T-cell (primary cell): ENCODE measurements at regions not wholly inside any gene's neighbourhood (a gene's known extent, or its start where the extent isn't known, plus 50 kb on each side); places are given as distances from the start of the nearest gene placed in this dataset.
"Not testable (repeated sequence)": the region's sequence is repeated elsewhere in the genome, so short reads cannot be mapped to it uniquely, and the experiment has no call there.

ENCODE experiments used
- ATAC-seq, 4 experiments: fragments of 200-7000 bp in 3 of 4; fragments of 150-1000 bp in 1 of 4; cut with Tn5 transposase; replicated peaks in 1 of 4; 1 replicate in 3 of 4; 2 replicates in 1 of 4; pipeline ENCODE4 v1.10.0; 2021; ENCODE audit warnings: moderate library complexity in 3 of 4, mild to moderate bottlenecking in 2 of 4, moderate number of reproducible peaks in 1 of 4
- CTCF ChIA-PET, 2 donors: fragments of 300-600 bp; sonication (Branson Sonifier 250); formaldehyde crosslinking; loops; one replicate each; lab custom pipeline; 2022; ENCODE audit warnings: antibody characterized with exemption in 2 of 2; lab: Charles Lee
- POLR2A ChIA-PET, 2 donors: fragments of 300-600 bp; sonication (Branson Sonifier 250); formaldehyde crosslinking; loops; one replicate each; lab custom pipeline; 2022; ENCODE audit warnings: antibody characterized with exemption in 2 of 2; lab: Charles Lee
- DNase-seq, 35 experiments: peaks; one replicate each; pipeline versions ENCODE4 v3.0.0 to v3.0.0-alpha.2; 2013 to 2023
- H3K27ac ChIP-seq: one replicate; pipeline ENCODE4 v1.5.1; 2013; ENCODE audit warnings: low read length
- H3K27me3 ChIP-seq, 2 experiments: replicated peaks in 1 of 2; 1 replicate in 1 of 2; 2 replicates in 1 of 2; pipeline versions ENCODE4 v1.6.1 to v1.7.0; 2013; ENCODE audit warnings: low read length in 1 of 2, mixed read lengths in 1 of 2; ENCODE audit not compliant: control insufficient read depth in 2 of 2, insufficient read depth in 2 of 2; ENCODE audit errors: extremely low read depth in 1 of 2
- H3K36me3 ChIP-seq, 2 donors: 1 replicate in 1 of 2; 2 replicates in 1 of 2; pipeline versions ENCODE4 v1.6.1 to v1.7.0; 2013; ENCODE audit warnings: low read length in 1 of 2; ENCODE audit not compliant: control insufficient read depth in 2 of 2, insufficient read depth in 1 of 2; ENCODE audit errors: extremely low read depth in 1 of 2
- H3K4me1 ChIP-seq, 2 experiments: 1 replicate in 1 of 2; 2 replicates in 1 of 2; pipeline versions ENCODE4 v1.6.1 to v1.7.0; 2013; ENCODE audit warnings: low read length in 2 of 2, mixed read lengths in 1 of 2; ENCODE audit not compliant: insufficient read depth in 2 of 2, control insufficient read depth in 1 of 2; ENCODE audit errors: extremely low read depth in 1 of 2
- H3K4me3 ChIP-seq, 2 donors: 1 replicate in 1 of 2; 2 replicates in 1 of 2; pipeline versions ENCODE4 v1.5.1 to v1.7.0; 2013; ENCODE audit warnings: mild to moderate bottlenecking in 2 of 2, low read length in 1 of 2, moderate library complexity in 1 of 2; ENCODE audit not compliant: control insufficient read depth in 1 of 2; ENCODE audit errors: extremely low read depth in 1 of 2
- H3K9me3 ChIP-seq: 2 replicates; pipeline ENCODE4 v1.7.0; 2013
- H3K27ac Mint-ChIP-seq, 2 donors: one replicate each; pipeline ENCODE4 v1.8.0; 2020 to 2021; ENCODE audit warnings: mild to moderate bottlenecking in 2 of 2, mixed read lengths in 2 of 2
- H3K27me3 Mint-ChIP-seq, 2 donors: one replicate each; pipeline ENCODE4 v1.8.0; 2021 to 2022; ENCODE audit warnings: mixed read lengths in 2 of 2
- H3K36me3 Mint-ChIP-seq: one replicate; pipeline ENCODE4 v1.8.0; 2021; ENCODE audit warnings: mixed read lengths
- H3K4me1 Mint-ChIP-seq, 3 donors: one replicate each; pipeline ENCODE4 v1.8.0; 2020 to 2022; ENCODE audit warnings: mixed read lengths in 3 of 3, mild to moderate bottlenecking in 1 of 3
- H3K4me3 Mint-ChIP-seq, 3 donors: one replicate each; pipeline ENCODE4 v1.8.0; 2020 to 2022; ENCODE audit warnings: mild to moderate bottlenecking in 3 of 3, mixed read lengths in 3 of 3, moderate library complexity in 3 of 3
- H3K9me3 Mint-ChIP-seq, 3 donors: one replicate each; pipeline ENCODE4 v1.8.0; 2020 to 2022; ENCODE audit warnings: mixed read lengths in 3 of 3
- WGBS: methylation state at CpG from one replicate; pipeline ENCODE4 v1.1.5; 2013; ENCODE audit warnings: missing lambda C conversion rate; ENCODE audit not compliant: insufficient coverage; 5-methylcytosine and 5-hydroxymethylcytosine counted together

GRCh38 chr1:110267260-110267659 lies 57.1 kb downstream of the KCNC4 start:
- Histone ChIP-seq H3K9me3 (no peaks in the 10 kb centered on the region), H3K27ac (no peak overlapping the region), H3K36me3 (no peaks in the 10 kb centered on the region), H3K4me1 (no peaks in the 10 kb centered on the region), H3K4me3 (no peak overlapping the region), H3K27me3 (peaks cover 0 to 6% of the 10 kb centered on the region in 2 experiments)
- Mint-ChIP-seq H3K27me3 (peaks cover 0 to 6% of the 10 kb centered on the region in 2 donors), H3K27ac (no peak overlapping the region), H3K36me3 (no peaks in the 10 kb centered on the region), H3K4me3 (no peak overlapping the region), H3K9me3 (no peaks in the 10 kb centered on the region), H3K4me1 (peaks cover 0 to 7% (median 0%) of the 10 kb centered on the region in 3 donors)
- ChIA-PET POLR2A (no interaction called here), CTCF (no interaction called here)
- ATAC-seq (no peak), DNase-seq (no peak)
- WGBS, result 83% methylated on average over 6 of the region's 7 CpGs

GRCh38 chr1:110272045-110272444 lies 61.9 kb downstream of the KCNC4 start:
- no peak overlapping the region for H3K27ac ChIP-seq
- Mint-ChIP-seq H3K9me3 (no peaks in the 10 kb centered on the region), H3K27ac (no peak overlapping the region), H3K4me1 (no peaks in the 10 kb centered on the region), H3K4me3 (no peak overlapping the region), H3K27me3 (peaks cover 5 to 8% of the 10 kb centered on the region in 2 donors), H3K36me3 (no peaks in the 10 kb centered on the region)
- no peak for ATAC-seq
- H3K36me3 ChIP-seq, result no peaks in the 10 kb centered on the region
- ChIA-PET CTCF (interaction anchor here in 1 of 2 donors (1.6 kb wide), 1 partner anchor 37 kb away, joined by 3 read pairs; no protein-coding TSS in a partner anchor), POLR2A (no interaction called here)
- peaks cover 0 to 4% of the 10 kb centered on the region in 2 experiments for H3K27me3 ChIP-seq
- H3K4me1 ChIP-seq, result no peaks in the 10 kb centered on the region
- no peak overlapping the region for H3K4me3 ChIP-seq
- H3K9me3 ChIP-seq, result no peaks in the 10 kb centered on the region
- no peak for DNase-seq

GRCh38 chr1:110273832-110274231 lies 63.7 kb downstream of the KCNC4 start:
- H3K27me3 ChIP-seq, H3K9me3 ChIP-seq, POLR2A ChIA-PET, ATAC-seq, H3K36me3 Mint-ChIP-seq, H3K4me1 ChIP-seq, H3K27ac Mint-ChIP-seq, H3K4me3 ChIP-seq, H3K4me3 Mint-ChIP-seq, H3K27ac ChIP-seq, CTCF ChIA-PET, H3K4me1 Mint-ChIP-seq, H3K9me3 Mint-ChIP-seq, H3K36me3 ChIP-seq, DNase-seq, H3K27me3 Mint-ChIP-seq: not testable (repeated sequence)
- WGBS, result no CpG with 5 or more reads among the region's 2 CpGs

GRCh38 chr1:110280126-110280525 lies 59.1 kb upstream of the RBM15 start:
- Mint-ChIP-seq H3K36me3 (peaks cover 3% of the 10 kb centered on the region), H3K27me3 (no peaks in the 10 kb centered on the region), H3K9me3 (no peaks in the 10 kb centered on the region), H3K4me3 (no peak overlapping the region), H3K4me1 (no peaks in the 10 kb centered on the region), H3K27ac (no peak overlapping the region)
- Histone ChIP-seq H3K27me3 (peaks cover 0 to 7% of the 10 kb centered on the region in 2 experiments), H3K4me3 (no peak overlapping the region), H3K9me3 (no peaks in the 10 kb centered on the region), H3K4me1 (no peaks in the 10 kb centered on the region), H3K36me3 (no peaks in the 10 kb centered on the region), H3K27ac (no peak overlapping the region)
- ChIA-PET CTCF (interaction anchor here in 1 of 2 donors (1.3 kb wide), 1 partner anchor 9 kb away, joined by 4 read pairs; no protein-coding TSS in a partner anchor), POLR2A (no interaction called here)
- DNase-seq (no peak), ATAC-seq (no peak)
- WGBS, result 93% methylated on average over 7 of the region's 7 CpGs

- Mint-ChIP-seq H3K4me3 (no peak overlapping the region), H3K36me3 (peaks cover 3% of the 10 kb centered on the region), H3K27me3 (no peaks in the 10 kb centered on the region), H3K27ac (no peak overlapping the region), H3K4me1 (no peaks in the 10 kb centered on the region), H3K9me3 (no peaks in the 10 kb centered on the region)
- Histone ChIP-seq H3K9me3 (no peaks in the 10 kb centered on the region), H3K27me3 (peaks cover 0 to 7% of the 10 kb centered on the region in 2 experiments), H3K4me3 (no peak overlapping the region), H3K36me3 (no peaks in the 10 kb centered on the region), H3K27ac (no peak overlapping the region), H3K4me1 (no peaks in the 10 kb centered on the region)
- no peak for DNase-seq
- ChIA-PET POLR2A (no interaction called here), CTCF (interaction anchor here in 1 of 2 donors (1.3 kb wide), 1 partner anchor 10 kb away, joined by 4 read pairs; no protein-coding TSS in a partner anchor)
- whole genome bisulfite sequencing, result 85% methylated on average over 2 of the region's 5 CpGs
- no peak for ATAC-seq
Measured at GRCh38 chr1:110280804-110281203, 58.4 kb upstream of the RBM15 start.

- Mint-ChIP-seq H3K36me3 (peaks cover 3% of the 10 kb centered on the region), H3K27me3 (no peaks in the 10 kb centered on the region), H3K9me3 (no peaks in the 10 kb centered on the region), H3K27ac (no peak overlapping the region), H3K4me3 (no peak overlapping the region), H3K4me1 (no peaks in the 10 kb centered on the region)
- no peaks in the 10 kb centered on the region for H3K36me3 ChIP-seq
- 86% methylated on average over 2 of the region's 6 CpGs for WGBS
- H3K27me3 ChIP-seq, result peaks cover 0 to 7% of the 10 kb centered on the region in 2 experiments
- ChIA-PET POLR2A (no interaction called here), CTCF (no interaction called here)
- no peak for DNase-seq
- H3K4me3 ChIP-seq, result no peak overlapping the region
- no peaks in the 10 kb centered on the region for H3K4me1 ChIP-seq
- H3K9me3 ChIP-seq, result no peaks in the 10 kb centered on the region
- ATAC-seq, result no peak
- no peak overlapping the region for H3K27ac ChIP-seq
Measured at GRCh38 chr1:110281363-110282290, 57.5 kb upstream of the RBM15 start.
